H1 (cell line): ENCODE measurements at regions not wholly inside any gene's neighbourhood (a gene's known extent, or its start where the extent isn't known, plus 50 kb on each side); places are given as distances from the start of the nearest gene placed in this dataset.

Experiments used
- CTCF ChIA-PET: fragments of 300-600 bp; sonication (Branson Sonifier 250); formaldehyde crosslinking; loops from one replicate; lab custom pipeline; 2021; ENCODE audit not compliant: partially characterized antibody; lab: Charles Lee
- POLR2A ChIA-PET: fragments of 300-600 bp; sonication (Branson Sonifier 250); formaldehyde crosslinking; loops from one replicate; lab custom pipeline; 2021; ENCODE audit warnings: inconsistent platforms; ENCODE audit not compliant: partially characterized antibody; lab: Charles Lee
- DNase-seq, 2 experiments: peaks; one replicate each; pipeline versions ENCODE4 v3.0.0 to v3.0.0-alpha.2; 2010 to 2022; ENCODE audit warnings: low spot score in 2 of 2, low read depth in 1 of 2, mixed read lengths in 1 of 2
- FAIRE-seq: peaks from 2 replicates; lab custom pipeline; 2011; peaks lifted over from hg19 to GRCh38; lab: Jason Lieb, UNC
- H2AFZ ChIP-seq: 2 replicates; pipeline ENCODE4 v1.8.1; 2012; ENCODE audit warnings: low read length, inconsistent platforms
- H2AK5ac ChIP-seq: 2 replicates; pipeline ENCODE4 v1.6.1; 2013; ENCODE audit warnings: low read depth, low read length
- H2BK120ac ChIP-seq: replicated peaks from 2 replicates; pipeline ENCODE3; 2013; ENCODE audit warnings: low read depth, low read length, inconsistent platforms
- H2BK12ac ChIP-seq: 2 replicates; pipeline ENCODE4 v1.6.1; 2013; ENCODE audit warnings: low read depth, low read length
- H2BK15ac ChIP-seq: 2 replicates; pipeline ENCODE4 v1.6.1; 2013; ENCODE audit warnings: low read length
- H2BK20ac ChIP-seq: 2 replicates; pipeline ENCODE4 v1.6.1; 2013; ENCODE audit warnings: low read length
- H2BK5ac ChIP-seq: 2 replicates; pipeline ENCODE4 v1.6.1; 2013; ENCODE audit warnings: low read depth, low read length
- H3K14ac ChIP-seq: 2 replicates; pipeline ENCODE4 v1.6.1; 2013; ENCODE audit warnings: inconsistent platforms; ENCODE audit not compliant: insufficient read length
- H3K18ac ChIP-seq: 2 replicates; pipeline ENCODE4 v1.6.1; 2013; ENCODE audit warnings: low read length; ENCODE audit errors: extremely low read depth
- H3K23ac ChIP-seq: 2 replicates; pipeline ENCODE4 v1.6.1; 2013; ENCODE audit warnings: inconsistent platforms; ENCODE audit not compliant: insufficient read length
- H3K23me2 ChIP-seq: 2 replicates; pipeline ENCODE4 v1.6.1; 2013; ENCODE audit warnings: low read depth, low read length
- H3K27ac ChIP-seq: 2 replicates; pipeline ENCODE4 v1.6.1; 2011; ENCODE audit warnings: low read depth, low read length, inconsistent platforms
- H3K27me3 ChIP-seq, 4 experiments: replicated peaks in 1 of 4; 1 replicate in 1 of 4; 2 replicates in 3 of 4; pipeline versions ENCODE4 v1.6.1 to v1.8.1; 2011 to 2013; ENCODE audit warnings: low read length in 3 of 4, mild to moderate bottlenecking in 3 of 4, inconsistent platforms in 2 of 4, mixed read lengths in 2 of 4, moderate library complexity in 1 of 4; ENCODE audit not compliant: control insufficient read depth in 3 of 4, insufficient read depth in 3 of 4; ENCODE audit errors: extremely low read depth in 1 of 4
- H3K36me3 ChIP-seq, 4 experiments: 2 replicates each; pipeline versions ENCODE4 v1.6.1 to v1.8.1; 2011 to 2013; ENCODE audit warnings: mild to moderate bottlenecking in 4 of 4, low read length in 3 of 4, moderate library complexity in 2 of 4, control low read depth in 1 of 4, inconsistent platforms in 1 of 4; ENCODE audit not compliant: insufficient read depth in 4 of 4, control insufficient read depth in 2 of 4
- H3K4ac ChIP-seq: replicated peaks from 2 replicates; pipeline ENCODE3; 2013; ENCODE audit warnings: low read length, low read depth, mixed read lengths, inconsistent platforms; ENCODE audit not compliant: insufficient read length
- H3K4me1 ChIP-seq, 4 experiments: replicated peaks in 1 of 4; 1 replicate in 1 of 4; 2 replicates in 3 of 4; pipeline versions ENCODE4 v1.6.1 to v1.8.1; 2011 to 2013; ENCODE audit warnings: low read length in 3 of 4, inconsistent platforms in 2 of 4, mixed read lengths in 1 of 4; ENCODE audit not compliant: insufficient read depth in 4 of 4, control insufficient read depth in 3 of 4
- H3K4me2 ChIP-seq, 2 experiments: 2 replicates each; pipeline versions ENCODE4 v1.6.1 to v1.8.1; 2011 to 2013; ENCODE audit warnings: low read depth in 2 of 2, low read length in 2 of 2, control low read depth in 1 of 2, inconsistent platforms in 1 of 2, mild to moderate bottlenecking in 1 of 2; ENCODE audit not compliant: insufficient read depth in 1 of 2
- H3K4me3 ChIP-seq, 4 experiments: fragments of 200-600, 300-600 bp in 1 of 4; sonication (generic), shearing (Covaris generic), sonication (Bioruptor Twin) in 1 of 4; 2 replicates each; pipeline versions ENCODE4 v1.5.1 to v1.8.1; 2011 to 2016; ENCODE audit warnings: low read length in 4 of 4, low read depth in 3 of 4, control low read depth in 2 of 4, inconsistent platforms in 2 of 4, mild to moderate bottlenecking in 2 of 4, mixed read lengths in 1 of 4, moderate library complexity in 1 of 4; ENCODE audit not compliant: insufficient read depth in 2 of 4; ENCODE audit errors: extremely low read depth in 1 of 4
- H3K56ac ChIP-seq: replicated peaks from 2 replicates; pipeline ENCODE3; 2013; ENCODE audit warnings: low read depth, mild to moderate bottlenecking, mixed read lengths, low read length, inconsistent platforms; ENCODE audit not compliant: insufficient read length
- H3K79me1 ChIP-seq: 2 replicates; pipeline ENCODE4 v1.6.1; 2013; ENCODE audit warnings: low read depth, low read length, control low read depth
- H3K79me2 ChIP-seq, 2 experiments: 2 replicates each; pipeline versions ENCODE4 v1.6.1 to v1.8.1; 2012 to 2013; ENCODE audit warnings: low read length in 2 of 2, mild to moderate bottlenecking in 2 of 2, inconsistent platforms in 1 of 2; ENCODE audit not compliant: insufficient read depth in 2 of 2, control insufficient read depth in 1 of 2
- H3K9ac ChIP-seq, 4 experiments: replicated peaks in 1 of 4; 1 replicate in 1 of 4; 2 replicates in 3 of 4; pipeline versions ENCODE4 v1.6.1 to v1.8.1; 2011 to 2013; ENCODE audit warnings: low read depth in 3 of 4, low read length in 3 of 4, control low read depth in 2 of 4, mild to moderate bottlenecking in 2 of 4, moderate library complexity in 2 of 4, inconsistent platforms in 1 of 4; ENCODE audit errors: extremely low read depth in 1 of 4
- H3K9me3 ChIP-seq, 2 experiments: 2 replicates each; pipeline versions ENCODE4 v1.6.1 to v1.8.1; 2012 to 2013; ENCODE audit warnings: mild to moderate bottlenecking in 2 of 2, moderate library complexity in 2 of 2, control low read depth in 1 of 2, inconsistent platforms in 1 of 2, low read depth in 1 of 2, low read length in 1 of 2, mixed read lengths in 1 of 2; ENCODE audit not compliant: insufficient read depth in 2 of 2
- H4K20me1 ChIP-seq, 2 experiments: replicated peaks in 1 of 2; 2 replicates each; pipeline versions ENCODE3 to v1.8.1; 2011 to 2013; ENCODE audit warnings: inconsistent platforms in 2 of 2, low read length in 2 of 2, mild to moderate bottlenecking in 1 of 2; ENCODE audit not compliant: insufficient read depth in 2 of 2, control insufficient read depth in 1 of 2
- H4K5ac ChIP-seq: 2 replicates; pipeline ENCODE4 v1.6.1; 2013; ENCODE audit warnings: low read length, low read depth, mixed read lengths, inconsistent platforms; ENCODE audit not compliant: insufficient read length
- H4K8ac ChIP-seq: 2 replicates; pipeline ENCODE4 v1.8.0; 2013; ENCODE audit warnings: mild to moderate bottlenecking, moderate library complexity, low read length, inconsistent platforms; ENCODE audit not compliant: insufficient read depth; ENCODE audit errors: extremely low read depth
- H4K91ac ChIP-seq: replicated peaks from 2 replicates; pipeline ENCODE3; 2013; ENCODE audit warnings: low read length, mixed read lengths, inconsistent platforms; ENCODE audit not compliant: insufficient read length
- BCL11A ChIP-seq, 2 experiments: IDR thresholded peaks; one replicate each; pipeline ENCODE4 v1.6.1; 2011; ENCODE audit warnings: low read depth in 2 of 2, low read length in 2 of 2, mild to moderate bottlenecking in 2 of 2
- CBX8 ChIP-seq: fragments of 300-800, 300-1000 bp; sonication (generic); IDR thresholded peaks from 2 replicates; pipeline ENCODE4 v1.7.1; 2016; ENCODE audit warnings: low read depth, low read length, borderline replicate concordance
- CREB1 ChIP-seq: IDR thresholded peaks from 2 replicates; pipeline ENCODE4 v1.6.1; 2012; ENCODE audit warnings: inconsistent platforms
- EP300 ChIP-seq, 2 experiments: IDR thresholded peaks; 1 replicate in 1 of 2; 2 replicates in 1 of 2; pipeline ENCODE4 v1.6.1; 2011 to 2012; ENCODE audit warnings: low read depth in 2 of 2, low read length in 2 of 2, mild to moderate bottlenecking in 2 of 2, borderline replicate concordance in 1 of 2, inconsistent platforms in 1 of 2, moderate library complexity in 1 of 2
- NANOG ChIP-seq: IDR thresholded peaks from 2 replicates; pipeline ENCODE4 v1.6.1; 2011; ENCODE audit warnings: low read length, low read depth, mild to moderate bottlenecking, inconsistent platforms; ENCODE audit not compliant: insufficient read depth, poor library complexity, severe bottlenecking
- POU5F1 ChIP-seq: IDR thresholded peaks from 2 replicates; pipeline ENCODE4 v1.6.1; 2011; ENCODE audit warnings: low read depth, mild to moderate bottlenecking, low read length, moderate library complexity
- SIX5 ChIP-seq: IDR thresholded peaks from 2 replicates; pipeline ENCODE4 v1.6.1; 2011; ENCODE audit warnings: mild to moderate bottlenecking, low read depth, low read length
- WGBS, 2 experiments: shearing (Covaris generic) in 1 of 2; methylation state at CpG; one replicate each; pipeline versions ENCODE4 v1.1.6 to v1.1.7; 2013 to 2015; ENCODE audit warnings: low lambda C conversion rate in 2 of 2, mixed read lengths in 2 of 2, inconsistent platforms in 1 of 2, low coverage in 1 of 2, missing lambda C conversion rate in 1 of 2; ENCODE audit not compliant: insufficient replicate concordance in 2 of 2, insufficient coverage in 1 of 2, insufficient read length in 1 of 2; ENCODE audit errors: extremely low coverage in 1 of 2, missing lambda C conversion rate in 1 of 2; 5-methylcytosine and 5-hydroxymethylcytosine counted together

DNA sequence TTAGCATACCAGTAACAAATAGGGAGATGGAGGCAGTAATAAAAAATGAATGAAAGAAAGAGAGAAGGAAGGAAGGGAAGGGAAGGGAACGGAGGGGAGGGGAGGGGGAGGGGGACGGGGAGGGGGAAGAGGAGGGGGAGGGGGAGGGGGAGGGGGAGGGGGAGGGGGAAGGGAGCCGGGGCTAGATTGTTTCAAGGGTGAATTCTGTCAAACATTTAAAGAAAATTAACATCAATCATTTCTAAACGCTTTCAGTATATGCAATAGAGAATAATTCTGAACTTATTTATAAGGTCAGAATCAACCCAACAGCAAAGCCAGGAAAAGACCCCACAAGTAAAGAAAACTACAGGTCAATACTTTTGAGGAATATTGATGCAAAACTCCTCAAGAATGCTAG is 858.8 kb upstream of the GYPC start:
- DNase-seq, result no peak
- Histone ChIP-seq H3K4me1 (no peaks in the 10 kb centered on the region), H3K23ac (no peak overlapping the region), H4K8ac (no peak overlapping the region), H2BK12ac (no peak overlapping the region), H3K9ac (no peak overlapping the region), H3K36me3 (no peaks in the 10 kb centered on the region), H2BK20ac (no peak overlapping the region), H2BK5ac (no peak overlapping the region), H3K27ac (no peak overlapping the region), H3K56ac (no peak overlapping the region), H3K4me3 (no peak overlapping the region), H2BK15ac (no peak overlapping the region), H4K91ac (no peak overlapping the region), H3K9me3 (no peaks in the 10 kb centered on the region), H3K23me2 (no peaks in the 10 kb centered on the region), H3K4me2 (no peak overlapping the region), H2AK5ac (no peak overlapping the region), H3K27me3 (no peaks in the 10 kb centered on the region), H3K18ac (no peak overlapping the region), H2BK120ac (no peak overlapping the region), H4K5ac (no peak overlapping the region), H2AFZ (no peak overlapping the region), H4K20me1 (no peaks in the 10 kb centered on the region), H3K14ac (no peak overlapping the region), H3K4ac (no peak overlapping the region), H3K79me1 (no peaks in the 10 kb centered on the region), H3K79me2 (no peaks in the 10 kb centered on the region)
- CTCF ChIA-PET, result no interaction called here
- 59% methylated on average over 2 of the region's 4 CpGs; no CpG with 5 or more reads in 1 of the 2 experiments for WGBS, 2 experiments
- POLR2A ChIA-PET, result no interaction called here
- TF ChIP-seq NANOG (no peak), POU5F1 (no peak), EP300 (IDR thresholded peaks at IDR 0.05; ENCODE audit: borderline replicate concordance in 1 of 2, low read depth in 2 of 2, low read length in 2 of 2) (no peak), BCL11A (IDR thresholded peaks at IDR 0.05; ENCODE audit: low read depth in 2 of 2, low read length in 2 of 2) (no peak), CREB1 (no peak), CBX8 (no peak), SIX5 (no peak)
- no peak for FAIRE-seq
